SK-N-MC (cell line): ENCODE measurements at regions not wholly inside any gene's neighbourhood (a gene's known extent, or its start where the extent isn't known, plus 50 kb on each side); places are given as distances from the start of the nearest gene placed in this dataset.

Source experiments
- DNase-seq: peaks from one replicate; pipeline ENCODE4 v3.0.0-alpha.2; 2011; ENCODE audit warnings: low read depth, low spot score
- H3K27ac ChIP-seq: fragments of 200-600 bp; sonication (generic); 2 replicates; pipeline ENCODE4 v1.5.1; 2016; ENCODE audit warnings: mixed run types
- H3K36me3 ChIP-seq: fragments of 200-600 bp; sonication (generic); 2 replicates; pipeline ENCODE4 v1.6.1; 2017; ENCODE audit warnings: antibody characterized with exemption, low read length, mixed read lengths; ENCODE audit not compliant: insufficient read depth
- H3K4me3 ChIP-seq: fragments of 200-600 bp; sonication (generic); 2 replicates; pipeline ENCODE4 v1.5.1; 2016
- H3K9ac ChIP-seq: fragments of 200-600 bp; sonication (generic); 2 replicates; pipeline ENCODE4 v1.8.0; 2017; ENCODE audit warnings: mixed run types, mixed read lengths; ENCODE audit not compliant: insufficient read length
- H3K9me3 ChIP-seq: fragments of 200-600 bp; sonication (generic); 2 replicates; pipeline ENCODE4 v1.6.1; 2017; ENCODE audit warnings: low read depth, mild to moderate bottlenecking, antibody characterized with exemption, low read length, moderate library complexity, mixed read lengths
- EZH2 ChIP-seq: fragments of 200-600 bp; sonication (generic); IDR thresholded peaks from one replicate; pipeline ENCODE4 v1.6.1; 2017; ENCODE audit warnings: antibody characterized with exemption
- FOXP2 ChIP-seq: optimal IDR thresholded peaks from 2 replicates; pipeline ENCODE3; 2011; ENCODE audit warnings: mild to moderate bottlenecking, moderate library complexity; ENCODE audit not compliant: insufficient read depth; ENCODE audit errors: extremely low read length, control extremely low read depth
- POLR2AphosphoS5 ChIP-seq: IDR thresholded peaks from 2 replicates; pipeline ENCODE4 v1.6.1; 2012; ENCODE audit warnings: mild to moderate bottlenecking, low read depth, low read length, borderline replicate concordance

- no peak overlapping the region for H3K9ac ChIP-seq
- no peaks in the 10 kb centered on the region for H3K9me3 ChIP-seq
- H3K4me3 ChIP-seq = no peak overlapping the region
- H3K27ac ChIP-seq = no peak overlapping the region
- DNase-seq = no peak
- no peak for TF ChIP-seq POLR2AphosphoS5
- no peak for TF ChIP-seq EZH2
- no peak for TF ChIP-seq FOXP2
- no peaks in the 10 kb centered on the region for H3K36me3 ChIP-seq
Observed at GRCh38 chr2:136255127-136255526, 137.2 kb upstream of the CXCR4 start.

GRCh38 chr2:136254681-136255080 lies 136.7 kb upstream of the CXCR4 start:
- no peak overlapping the region for H3K27ac ChIP-seq
- H3K36me3 ChIP-seq = no peaks in the 10 kb centered on the region
- H3K4me3 ChIP-seq = no peak overlapping the region
- TF ChIP-seq EZH2 (no peak), FOXP2 (no peak), POLR2AphosphoS5 (no peak)
- no peak for DNase-seq
- H3K9ac ChIP-seq = no peak overlapping the region
- H3K9me3 ChIP-seq = no peaks in the 10 kb centered on the region

GRCh38 chr2:136253288-136254004 lies 135.5 kb upstream of the CXCR4 start:
- H3K36me3 ChIP-seq = no peaks in the 10 kb centered on the region
- H3K27ac ChIP-seq = no peak overlapping the region
- H3K4me3 ChIP-seq = no peak overlapping the region
- H3K9me3 ChIP-seq = no peaks in the 10 kb centered on the region
- TF ChIP-seq EZH2 = no peak
- no peak for TF ChIP-seq FOXP2
- no peak for TF ChIP-seq POLR2AphosphoS5
- no peak for DNase-seq
- no peak overlapping the region for H3K9ac ChIP-seq

- DNase-seq = no peak
- Histone ChIP-seq H3K27ac (no peak overlapping the region), H3K9me3 (no peaks in the 10 kb centered on the region), H3K36me3 (no peaks in the 10 kb centered on the region), H3K9ac (no peak overlapping the region), H3K4me3 (no peak overlapping the region)
- no peak for TF ChIP-seq POLR2AphosphoS5
- TF ChIP-seq FOXP2 = no peak
- TF ChIP-seq EZH2 = no peak
Observed at GRCh38 chr2:136251885-136252585, 134.1 kb upstream of the CXCR4 start.

GRCh38 chr2:136251197-136251884 lies 133.4 kb upstream of the CXCR4 start:
- Histone ChIP-seq H3K36me3 (no peaks in the 10 kb centered on the region), H3K9ac (no peak overlapping the region), H3K4me3 (no peak overlapping the region), H3K27ac (no peak overlapping the region), H3K9me3 (no peaks in the 10 kb centered on the region)
- DNase-seq = no peak
- TF ChIP-seq EZH2 (no peak), POLR2AphosphoS5 (no peak), FOXP2 (no peak)

GRCh38 chr2:136250131-136250530 lies 132.2 kb upstream of the CXCR4 start:
- H3K4me3 ChIP-seq = no peak overlapping the region
- H3K9me3 ChIP-seq = no peaks in the 10 kb centered on the region
- DNase-seq = no peak
- H3K9ac ChIP-seq = no peak overlapping the region
- no peak overlapping the region for H3K27ac ChIP-seq
- TF ChIP-seq EZH2 = no peak
- no peaks in the 10 kb centered on the region for H3K36me3 ChIP-seq

- no peaks in the 10 kb centered on the region for H3K36me3 ChIP-seq
- TF ChIP-seq FOXP2 (no peak), EZH2 (no peak), POLR2AphosphoS5 (no peak)
- DNase-seq = no peak
- no peaks in the 10 kb centered on the region for H3K9me3 ChIP-seq
- H3K9ac ChIP-seq = no peak overlapping the region
- no peak overlapping the region for H3K27ac ChIP-seq
- no peak overlapping the region for H3K4me3 ChIP-seq
Observed at GRCh38 chr2:136248907-136249306, 131.0 kb upstream of the CXCR4 start.

- no peak for TF ChIP-seq EZH2
- TF ChIP-seq FOXP2 = no peak
- TF ChIP-seq POLR2AphosphoS5 = no peak
- H3K9ac ChIP-seq = no peak overlapping the region
- no peaks in the 10 kb centered on the region for H3K9me3 ChIP-seq
Observed at GRCh38 chr2:136248242-136248641, 130.3 kb upstream of the CXCR4 start.

More at GRCh38 chr2:136248242-136248641, 130.3 kb upstream of the CXCR4 start:
- no peak overlapping the region for H3K4me3 ChIP-seq
- no peaks in the 10 kb centered on the region for H3K36me3 ChIP-seq
- no peak overlapping the region for H3K27ac ChIP-seq
- no peak for DNase-seq
